DND-41 (cell line): ENCODE measurements at regions not wholly inside any gene's neighbourhood (a gene's known extent, or its start where the extent isn't known, plus 50 kb on each side); places are given as distances from the start of the nearest gene placed in this dataset.

Source experiments
- ATAC-seq: fragments of 200-7000 bp; cut with Tn5 transposase; 3 replicates; pipeline ENCODE4 v1.9.1; 2021; ENCODE audit warnings: low read depth; ENCODE audit not compliant: insufficient read depth
- DNase-seq: peaks from one replicate; pipeline ENCODE4 v3.0.0-alpha.2; 2020
- H2AFZ ChIP-seq: 2 replicates; pipeline ENCODE4 v1.6.0; 2012; ENCODE audit warnings: low read depth, low read length
- H3K27ac ChIP-seq: 2 replicates; pipeline ENCODE4 v1.5.1; 2012; ENCODE audit warnings: low read length, inconsistent platforms
- H3K27me3 ChIP-seq: fragments of 200-600 bp; sonication (generic); 2 replicates; pipeline ENCODE4 v1.6.0; 2012; ENCODE audit warnings: low read length, mild to moderate bottlenecking, inconsistent platforms; ENCODE audit not compliant: insufficient read depth, poor library complexity
- H3K36me3 ChIP-seq: 2 replicates; pipeline ENCODE4 v1.5.1; 2012; ENCODE audit warnings: low read length, inconsistent platforms; ENCODE audit not compliant: insufficient read depth
- H3K4me1 ChIP-seq: 2 replicates; pipeline ENCODE4 v1.5.1; 2012; ENCODE audit warnings: mild to moderate bottlenecking, low read length; ENCODE audit not compliant: insufficient read depth
- H3K4me2 ChIP-seq: 2 replicates; pipeline ENCODE4 v1.6.0; 2012; ENCODE audit warnings: mild to moderate bottlenecking, moderate library complexity, low read length, inconsistent platforms; ENCODE audit not compliant: insufficient read depth
- H3K4me3 ChIP-seq, 2 experiments: fragments of 200-600 bp in 1 of 2; shearing (Covaris generic) in 1 of 2; 2 replicates each; pipeline ENCODE4 v1.5.1; 2012 to 2016; ENCODE audit warnings: inconsistent platforms in 2 of 2, low read length in 2 of 2, mild to moderate bottlenecking in 2 of 2, low read depth in 1 of 2, moderate library complexity in 1 of 2
- H3K79me2 ChIP-seq: 2 replicates; pipeline ENCODE4 v1.6.0; 2012; ENCODE audit warnings: low read length, inconsistent platforms; ENCODE audit not compliant: insufficient read depth
- H3K9ac ChIP-seq: 2 replicates; pipeline ENCODE4 v1.6.0; 2012; ENCODE audit warnings: low read depth, mild to moderate bottlenecking, inconsistent platforms, low read length, moderate library complexity
- H3K9me3 ChIP-seq: 2 replicates; pipeline ENCODE4 v1.5.1; 2012; ENCODE audit warnings: low read length, moderate library complexity, mild to moderate bottlenecking, inconsistent platforms; ENCODE audit not compliant: insufficient read depth, severe bottlenecking
- H4K20me1 ChIP-seq: 2 replicates; pipeline ENCODE4 v1.6.0; 2012; ENCODE audit warnings: low read length; ENCODE audit not compliant: insufficient read depth
- CTCF ChIP-seq: IDR thresholded peaks from 2 replicates; pipeline ENCODE4 v1.5.1; 2012; ENCODE audit warnings: borderline replicate concordance, low read length, moderate library complexity, mild to moderate bottlenecking; ENCODE audit not compliant: poor library complexity, severe bottlenecking; ENCODE audit errors: extremely low read depth
- EZH2 ChIP-seq: IDR thresholded peaks from 3 replicates; pipeline ENCODE4 v1.6.1; 2012; ENCODE audit warnings: borderline replicate concordance, low read depth, mild to moderate bottlenecking, moderate library complexity, low read length, inconsistent platforms; ENCODE audit not compliant: severe bottlenecking

DNA sequence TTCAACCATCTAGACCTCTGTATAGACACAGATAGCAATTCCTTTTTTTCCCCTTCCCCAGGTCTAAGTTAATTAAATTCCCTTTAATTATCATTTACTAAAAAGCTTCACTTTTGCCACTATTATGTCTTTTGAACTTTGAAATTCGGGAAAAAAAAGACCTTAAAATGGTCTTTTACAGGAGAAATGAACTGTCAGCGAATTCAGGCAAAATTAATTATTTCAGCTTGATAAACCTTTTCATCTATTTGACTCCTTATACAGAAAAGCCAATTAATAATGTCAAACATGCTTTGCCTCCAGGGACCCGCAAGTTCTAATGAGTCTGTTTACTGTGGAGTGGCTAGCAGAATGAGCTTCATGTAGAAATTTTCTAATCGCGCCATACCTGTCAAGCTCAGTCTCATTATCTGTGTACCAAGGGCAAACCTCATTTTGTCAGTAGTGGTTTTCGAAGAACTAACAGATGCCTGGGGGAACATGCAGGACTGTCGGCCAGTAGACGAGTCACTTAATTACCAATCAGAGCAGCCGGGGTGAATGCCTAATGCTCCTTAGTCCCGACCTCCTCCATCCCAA, 287.7 kb downstream of the INSIG2 start:
- no peak for ATAC-seq
- no peak overlapping the region for H2AFZ ChIP-seq
- H3K9ac ChIP-seq, result no peak overlapping the region

DNA sequence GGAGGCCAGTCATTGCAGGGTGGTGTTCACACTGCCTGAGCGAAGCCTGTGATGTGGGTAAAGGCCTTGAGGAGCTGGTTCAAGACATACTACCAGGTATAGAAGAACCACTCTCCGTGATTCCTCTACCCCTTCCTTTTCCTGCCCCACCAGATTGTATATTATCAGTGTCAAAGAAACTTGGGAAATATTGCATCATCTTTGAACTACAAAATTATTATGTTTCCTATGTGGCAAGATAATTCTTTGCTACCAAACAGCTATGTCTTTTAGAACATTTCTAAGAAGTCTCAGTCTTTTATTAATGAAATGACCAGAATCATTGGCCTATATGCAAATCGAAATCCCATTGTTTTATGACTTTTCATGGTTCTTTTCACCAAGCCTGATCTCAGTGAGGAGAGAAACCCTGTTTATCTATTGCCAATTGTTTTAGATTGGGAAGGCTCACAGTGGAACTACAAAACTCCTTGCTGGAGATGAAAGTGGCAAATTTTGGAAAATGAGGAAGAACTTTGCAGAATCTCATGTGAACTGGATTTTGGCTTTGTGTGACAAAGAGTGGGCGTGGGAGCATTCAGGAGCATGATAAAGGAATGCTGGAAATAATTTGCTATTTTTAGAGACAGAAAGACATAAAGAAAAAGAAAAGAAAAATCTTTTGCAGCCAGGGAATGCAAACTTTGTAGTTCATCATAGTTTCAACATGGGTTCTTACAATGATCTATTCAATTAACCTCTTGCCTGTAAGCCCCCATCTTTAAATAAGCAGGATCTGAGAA, 286.9 kb downstream of the INSIG2 start:
- ATAC-seq (no peak), DNase-seq (no peak)
- no peak overlapping the region for H2AFZ ChIP-seq
- no peak overlapping the region for H3K4me3 ChIP-seq
- H3K79me2 ChIP-seq, result no peaks in the 10 kb centered on the region
- no peak overlapping the region for H3K4me2 ChIP-seq
- H3K4me1 ChIP-seq, result no peaks in the 10 kb centered on the region
- H4K20me1 ChIP-seq, result no peaks in the 10 kb centered on the region
- no peaks in the 10 kb centered on the region for H3K27me3 ChIP-seq
- H3K9ac ChIP-seq, result no peak overlapping the region
- H3K9me3 ChIP-seq, result no peaks in the 10 kb centered on the region
- no peak for TF ChIP-seq EZH2
- TF ChIP-seq CTCF, result no peak
- no peak overlapping the region for H3K27ac ChIP-seq
- H3K36me3 ChIP-seq, result no peaks in the 10 kb centered on the region

More for the DNA sequence above, 287.7 kb downstream of the INSIG2 start:
- H4K20me1 ChIP-seq, result no peaks in the 10 kb centered on the region
- H3K4me3 ChIP-seq, result no peak overlapping the region
- H3K79me2 ChIP-seq, result no peaks in the 10 kb centered on the region
- no peak overlapping the region for H3K4me2 ChIP-seq
- no peaks in the 10 kb centered on the region for H3K27me3 ChIP-seq
- no peak overlapping the region for H3K27ac ChIP-seq
- DNase-seq, result no peak
- TF ChIP-seq EZH2, result no peak
- TF ChIP-seq CTCF, result no peak
- H3K36me3 ChIP-seq, result no peaks in the 10 kb centered on the region
- no peaks in the 10 kb centered on the region for H3K4me1 ChIP-seq
- H3K9me3 ChIP-seq, result no peaks in the 10 kb centered on the region

DNA sequence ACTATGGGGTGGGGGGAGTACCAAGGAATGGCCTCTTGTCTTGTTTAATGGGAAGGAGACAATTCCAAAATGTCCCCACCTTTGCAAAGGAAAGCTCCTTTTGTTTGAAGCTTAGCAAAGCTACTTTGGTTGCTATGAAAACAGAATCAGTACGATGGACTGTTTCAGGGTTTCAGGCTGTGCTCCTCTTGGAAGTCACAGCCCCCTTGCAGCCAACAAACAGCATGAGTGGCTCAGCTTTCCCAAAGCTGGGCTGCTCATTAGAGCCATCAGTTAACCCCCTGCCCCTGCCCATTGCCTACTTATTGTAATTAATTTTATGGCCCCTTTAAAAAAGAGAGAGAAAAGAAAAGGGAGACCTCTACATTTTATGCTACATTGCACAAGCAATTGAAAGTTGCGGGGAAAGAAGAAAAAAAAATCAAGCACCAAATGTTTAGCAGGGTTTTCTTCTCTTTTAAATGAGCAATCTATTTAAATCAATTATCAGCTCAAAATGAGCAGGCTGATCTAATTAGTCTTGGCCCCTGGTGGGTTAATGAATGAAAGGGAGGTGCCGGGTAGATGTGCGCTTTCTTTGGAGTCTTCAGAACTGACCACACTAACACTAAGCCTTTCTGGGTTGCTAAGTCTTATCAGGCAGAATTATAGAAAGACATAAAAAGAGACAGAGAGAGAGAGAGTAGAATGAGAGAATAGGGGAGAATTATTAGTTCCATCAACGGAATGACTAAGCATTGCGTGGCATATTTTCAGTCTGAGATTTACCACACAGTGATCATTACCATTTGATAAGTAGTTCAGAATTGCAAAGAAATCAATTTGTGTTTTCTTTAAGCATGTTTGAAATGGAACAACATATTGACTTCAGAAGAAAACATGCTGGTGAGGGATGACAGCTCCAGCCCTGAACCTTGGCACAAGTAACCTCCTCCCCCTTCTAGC, 284.9 kb downstream of the INSIG2 start:
- Histone ChIP-seq H3K4me3 (no peak overlapping the region), H3K36me3 (no peaks in the 10 kb centered on the region), H2AFZ (no peak overlapping the region), H3K4me2 (no peak overlapping the region), H3K79me2 (no peaks in the 10 kb centered on the region), H3K4me1 (no peaks in the 10 kb centered on the region), H3K27me3 (no peaks in the 10 kb centered on the region), H3K27ac (no peak overlapping the region), H3K9me3 (no peaks in the 10 kb centered on the region), H3K9ac (no peak overlapping the region), H4K20me1 (no peaks in the 10 kb centered on the region)
- no peak for TF ChIP-seq EZH2
- no peak for TF ChIP-seq CTCF
- DNase-seq (no peak), ATAC-seq (no peak)
